ENCODE measurements at regions not wholly inside any gene's neighbourhood (a gene's known extent, or its start where the extent isn't known, plus 50 kb on each side); places are given as distances from the start of the nearest gene placed in this dataset.

GRCh38 chr7:47032536-47032908 is 549.4 kb downstream of the TNS3 start:
- TF ChIP-seq CTCF (conservative IDR thresholded peaks at IDR 0.05; ENCODE audit: low read depth in 2 of 2) (no peak), EZH2phosphoT487 (IDR thresholded peaks at IDR 0.05; ENCODE audit: unreplicated experiment) (no peak)
